ENCODE measurements at regions not wholly inside any gene's neighbourhood (a gene's known extent, or its start where the extent isn't known, plus 50 kb on each side); places are given as distances from the start of the nearest gene placed in this dataset.
A peak's percentile ranks its signal among the peaks of the same experiment; 100 is the strongest.

- peak; percentile 97 for DNase-seq
Measured at GRCh38 chr4:138851391-138852335, 163.9 kb upstream of the NOCT start.

- DNase-seq = no peak
Measured at GRCh38 chr4:138845664-138846063, 169.9 kb upstream of the NOCT start.

GRCh38 chr4:138845054-138845453 lies 170.5 kb upstream of the NOCT start:
- DNase-seq = no peak

- no peak for DNase-seq
Measured at GRCh38 chr4:138843616-138844015, 172.0 kb upstream of the NOCT start.

- DNase-seq = no peak
Measured at GRCh38 chr4:138841343-138841742, 174.2 kb upstream of the NOCT start.

- no peak for DNase-seq
Measured at GRCh38 chr4:138838251-138838650, 177.3 kb upstream of the NOCT start.

GRCh38 chr4:138835832-138836533 lies 179.6 kb upstream of the NOCT start:
- DNase-seq = peak; percentile 55

- DNase-seq = no peak
Measured at GRCh38 chr4:138833974-138834373, 181.6 kb upstream of the NOCT start.

- DNase-seq = no peak
Measured at GRCh38 chr4:138832563-138832962, 183.0 kb upstream of the NOCT start.

GRCh38 chr4:138831948-138832347 lies 183.6 kb upstream of the NOCT start:
- no peak for DNase-seq

- no peak for DNase-seq
Measured at GRCh38 chr4:138828926-138829325, 186.7 kb upstream of the NOCT start.

GRCh38 chr4:138826754-138827153 lies 188.8 kb upstream of the NOCT start:
- DNase-seq = no peak

- DNase-seq = no peak
Measured at GRCh38 chr4:138826322-138826721, 189.3 kb upstream of the NOCT start.

- DNase-seq = no peak
Measured at GRCh38 chr4:138821331-138821730, 194.2 kb upstream of the NOCT start.

- no peak for DNase-seq
Measured at GRCh38 chr4:138816875-138817274, 198.7 kb upstream of the NOCT start.

- DNase-seq = no peak
Measured at GRCh38 chr4:138815811-138816210, 199.8 kb upstream of the NOCT start.

- peak; percentile 77 for DNase-seq
Measured at GRCh38 chr4:138805736-138806135, 209.8 kb upstream of the NOCT start.

GRCh38 chr4:138804711-138805110 lies 210.9 kb upstream of the NOCT start:
- DNase-seq = no peak

GRCh38 chr4:138803051-138803450 lies 212.5 kb upstream of the NOCT start:
- no peak for DNase-seq

GRCh38 chr4:138802499-138802898 lies 213.1 kb upstream of the NOCT start:
- DNase-seq = no peak

GRCh38 chr4:138800421-138800820 lies 215.2 kb upstream of the NOCT start:
- no peak for DNase-seq

GRCh38 chr4:138798404-138798803 lies 217.2 kb upstream of the NOCT start:
- DNase-seq = no peak

- DNase-seq = no peak
Measured at GRCh38 chr4:138797646-138798045, 217.9 kb upstream of the NOCT start.

GRCh38 chr4:138796761-138797160 lies 218.8 kb upstream of the NOCT start:
- DNase-seq = no peak

Measured in NCI-H1694 treated with DMSO at 0.1 percent for 48 hours (cell line).